Type B pancreatic cell (in vitro differentiated cells): ENCODE measurements at regions not wholly inside any gene's neighbourhood (a gene's known extent, or its start where the extent isn't known, plus 50 kb on each side); places are given as distances from the start of the nearest gene placed in this dataset.

Experiments
- DNase-seq: peaks from one replicate; pipeline ENCODE4 v3.0.0; 2021; ENCODE audit warnings: mixed read lengths; ENCODE audit not compliant: unreplicated experiment; ENCODE audit errors: extremely low spot score
- H3K27ac Mint-ChIP-seq: 2 replicates; pipeline ENCODE4 v1.8.0; 2021; ENCODE audit warnings: mild to moderate bottlenecking, mixed read lengths
- H3K27me3 Mint-ChIP-seq: 2 replicates; pipeline ENCODE4 v1.8.0; 2021; ENCODE audit warnings: mixed read lengths
- H3K36me3 Mint-ChIP-seq: 2 replicates; pipeline ENCODE4 v1.8.0; 2021; ENCODE audit warnings: mixed read lengths
- H3K4me1 Mint-ChIP-seq: one replicate; pipeline ENCODE4 v1.8.0; 2021; ENCODE audit warnings: mixed read lengths; ENCODE audit not compliant: unreplicated experiment
- H3K4me3 Mint-ChIP-seq: 2 replicates; pipeline ENCODE4 v1.8.0; 2021; ENCODE audit warnings: mild to moderate bottlenecking, mixed read lengths
- H3K9me3 Mint-ChIP-seq: 2 replicates; pipeline ENCODE4 v1.8.0; 2021; ENCODE audit warnings: mixed read lengths
- TF ChIP-seq, protein P1 (sequence below): fragments of 200-600 bp; sonication (generic); conservative IDR thresholded peaks from 2 replicates; pipeline ENCODE4 v1.5.0; 2021; ENCODE audit warnings: antibody characterized with exemption, mild to moderate bottlenecking

DNA sequence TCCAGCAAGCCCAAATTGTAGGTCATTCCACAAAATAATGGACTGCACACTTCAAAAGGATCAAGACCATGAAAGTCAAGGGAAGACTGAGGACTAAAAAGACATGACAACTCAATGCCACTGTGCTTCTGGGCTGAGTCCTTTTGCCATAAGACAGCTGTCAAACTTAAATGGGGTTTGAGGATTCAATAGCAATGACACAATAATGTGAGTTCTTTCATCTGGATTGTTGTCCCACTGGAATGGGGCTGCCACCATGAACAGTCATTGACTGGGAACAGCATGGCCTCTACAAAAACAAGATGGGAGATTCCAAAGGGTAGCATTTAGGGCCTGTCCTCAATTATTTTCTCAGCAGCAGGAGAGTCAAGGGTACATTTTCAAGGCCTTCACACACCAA, 118.5 kb downstream of the EN1 start:
- no peak overlapping the region for H3K27ac Mint-ChIP-seq
- no peaks in the 10 kb centered on the region for H3K4me1 Mint-ChIP-seq
- H3K4me3 Mint-ChIP-seq, result no peak overlapping the region
- no peak for DNase-seq
- no peaks in the 10 kb centered on the region for H3K36me3 Mint-ChIP-seq
- TF ChIP-seq, protein P1, sequence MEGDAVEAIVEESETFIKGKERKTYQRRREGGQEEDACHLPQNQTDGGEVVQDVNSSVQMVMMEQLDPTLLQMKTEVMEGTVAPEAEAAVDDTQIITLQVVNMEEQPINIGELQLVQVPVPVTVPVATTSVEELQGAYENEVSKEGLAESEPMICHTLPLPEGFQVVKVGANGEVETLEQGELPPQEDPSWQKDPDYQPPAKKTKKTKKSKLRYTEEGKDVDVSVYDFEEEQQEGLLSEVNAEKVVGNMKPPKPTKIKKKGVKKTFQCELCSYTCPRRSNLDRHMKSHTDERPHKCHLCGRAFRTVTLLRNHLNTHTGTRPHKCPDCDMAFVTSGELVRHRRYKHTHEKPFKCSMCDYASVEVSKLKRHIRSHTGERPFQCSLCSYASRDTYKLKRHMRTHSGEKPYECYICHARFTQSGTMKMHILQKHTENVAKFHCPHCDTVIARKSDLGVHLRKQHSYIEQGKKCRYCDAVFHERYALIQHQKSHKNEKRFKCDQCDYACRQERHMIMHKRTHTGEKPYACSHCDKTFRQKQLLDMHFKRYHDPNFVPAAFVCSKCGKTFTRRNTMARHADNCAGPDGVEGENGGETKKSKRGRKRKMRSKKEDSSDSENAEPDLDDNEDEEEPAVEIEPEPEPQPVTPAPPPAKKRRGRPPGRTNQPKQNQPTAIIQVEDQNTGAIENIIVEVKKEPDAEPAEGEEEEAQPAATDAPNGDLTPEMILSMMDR, result no peak
- peaks cover 23% of the 10 kb centered on the region for H3K27me3 Mint-ChIP-seq
- peaks cover 7% of the 10 kb centered on the region for H3K9me3 Mint-ChIP-seq

DNA sequence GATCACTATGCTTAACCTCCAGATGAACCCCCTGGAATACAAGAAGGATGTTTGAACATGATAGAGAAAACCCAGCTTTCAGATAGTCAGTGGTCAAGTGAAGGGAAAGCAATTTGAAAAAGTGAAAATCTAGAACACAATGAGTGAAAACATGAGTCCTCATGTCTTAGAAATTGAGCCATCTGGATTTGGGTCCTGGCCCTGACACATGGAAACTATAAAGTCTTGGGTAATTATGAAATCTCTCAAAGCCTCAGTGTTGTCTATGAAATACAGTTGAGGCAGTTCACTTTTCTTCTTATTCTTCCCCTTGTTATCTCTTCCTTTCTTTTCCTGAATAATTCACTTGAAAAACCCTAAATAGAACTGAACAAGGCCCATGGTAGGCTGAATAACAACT, 120.6 kb downstream of the EN1 start:
- peaks cover 14% of the 10 kb centered on the region for H3K27me3 Mint-ChIP-seq
- no peaks in the 10 kb centered on the region for H3K36me3 Mint-ChIP-seq
- H3K4me3 Mint-ChIP-seq, result no peak overlapping the region
- DNase-seq, result no peak
- TF ChIP-seq, protein P1, result no peak
- H3K27ac Mint-ChIP-seq, result no peak overlapping the region
- H3K4me1 Mint-ChIP-seq, result no peaks in the 10 kb centered on the region
- peaks cover 4% of the 10 kb centered on the region for H3K9me3 Mint-ChIP-seq

- TF ChIP-seq, protein P1, result no peak
- H3K27me3 Mint-ChIP-seq, result peaks cover 9% of the 10 kb centered on the region
- H3K4me3 Mint-ChIP-seq, result no peak overlapping the region
- H3K9me3 Mint-ChIP-seq, result peaks cover 4% of the 10 kb centered on the region
- H3K27ac Mint-ChIP-seq, result no peak overlapping the region
- DNase-seq, result no peak
- no peaks in the 10 kb centered on the region for H3K4me1 Mint-ChIP-seq
- no peaks in the 10 kb centered on the region for H3K36me3 Mint-ChIP-seq
These were observed 124.1 kb downstream of the EN1 start for GRCh38 chr2:118723394-118723793.

- no peak overlapping the region for H3K27ac Mint-ChIP-seq
- TF ChIP-seq, protein P1, result no peak
- H3K9me3 Mint-ChIP-seq, result peaks cover 4% of the 10 kb centered on the region
- H3K4me3 Mint-ChIP-seq, result no peak overlapping the region
- H3K36me3 Mint-ChIP-seq, result no peaks in the 10 kb centered on the region
- H3K27me3 Mint-ChIP-seq, result peaks cover 10% of the 10 kb centered on the region
- H3K4me1 Mint-ChIP-seq, result no peaks in the 10 kb centered on the region
- DNase-seq, result no peak
These were observed 124.5 kb downstream of the EN1 start for GRCh38 chr2:118722976-118723375.

- Mint-ChIP-seq H3K27ac (no peak overlapping the region), H3K36me3 (no peaks in the 10 kb centered on the region), H3K27me3 (peaks cover 10% of the 10 kb centered on the region), H3K4me1 (no peaks in the 10 kb centered on the region), H3K4me3 (no peak overlapping the region), H3K9me3 (peaks cover under 1% of the 10 kb centered on the region)
- TF ChIP-seq, protein P1, result no peak
- no peak for DNase-seq
These were observed 125.5 kb downstream of the EN1 start for GRCh38 chr2:118721817-118722551.
